Hypothalamus (tissue), 51 donors: ENCODE measurements at regions not wholly inside any gene's neighbourhood (a gene's known extent, or its start where the extent isn't known, plus 50 kb on each side); places are given as distances from the start of the nearest gene placed in this dataset.

Source experiments
- DNase-seq, 51 donors: peaks; one replicate each; lab custom pipeline; 2025; lab: John Stamatoyannopoulos, UW

DNA sequence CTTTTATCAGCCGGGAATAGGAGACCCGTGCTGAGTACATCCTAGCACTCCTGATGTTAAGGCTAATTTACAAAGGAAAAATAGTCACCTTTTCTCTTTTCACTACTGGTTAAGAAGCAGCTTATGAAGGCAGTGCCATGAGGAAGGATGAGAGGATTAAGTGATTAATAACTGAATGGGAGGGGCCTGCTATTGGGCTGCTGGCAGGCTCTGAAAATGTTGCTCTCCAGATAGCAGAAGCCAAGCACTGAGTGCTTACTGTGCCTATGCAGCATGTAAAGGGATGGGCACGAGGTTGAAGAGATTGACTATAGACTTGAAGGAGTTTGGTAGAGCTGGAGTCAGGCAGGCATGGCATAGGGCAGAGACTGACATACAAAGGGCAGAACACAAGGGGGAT is 282.4 kb upstream of the THSD7B start:
- DNase-seq, result no peak

- DNase-seq, result no peak
These were observed 283.3 kb upstream of the THSD7B start for GRCh38 chr2:136482006-136482405.

DNA sequence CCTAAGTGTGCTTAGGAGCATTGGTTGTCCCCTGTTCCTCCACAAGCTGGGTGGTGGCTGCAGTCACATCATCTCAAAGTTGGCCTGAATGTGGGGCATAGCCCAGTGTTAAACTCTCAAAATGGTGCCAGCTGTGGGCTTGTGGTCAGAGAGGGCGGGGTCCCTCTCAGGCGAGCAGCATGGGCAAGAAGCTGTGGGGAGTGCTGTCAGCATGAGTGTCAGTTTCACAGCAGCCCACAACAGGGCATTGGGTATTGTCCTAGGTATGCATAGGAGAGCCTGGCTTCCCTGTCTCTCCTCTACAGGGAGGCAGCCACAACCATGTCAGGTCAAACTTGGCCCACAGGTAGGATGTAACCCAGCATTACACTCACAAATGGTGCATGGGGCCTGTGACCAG is 285.6 kb upstream of the THSD7B start:
- DNase-seq, result no peak

DNA sequence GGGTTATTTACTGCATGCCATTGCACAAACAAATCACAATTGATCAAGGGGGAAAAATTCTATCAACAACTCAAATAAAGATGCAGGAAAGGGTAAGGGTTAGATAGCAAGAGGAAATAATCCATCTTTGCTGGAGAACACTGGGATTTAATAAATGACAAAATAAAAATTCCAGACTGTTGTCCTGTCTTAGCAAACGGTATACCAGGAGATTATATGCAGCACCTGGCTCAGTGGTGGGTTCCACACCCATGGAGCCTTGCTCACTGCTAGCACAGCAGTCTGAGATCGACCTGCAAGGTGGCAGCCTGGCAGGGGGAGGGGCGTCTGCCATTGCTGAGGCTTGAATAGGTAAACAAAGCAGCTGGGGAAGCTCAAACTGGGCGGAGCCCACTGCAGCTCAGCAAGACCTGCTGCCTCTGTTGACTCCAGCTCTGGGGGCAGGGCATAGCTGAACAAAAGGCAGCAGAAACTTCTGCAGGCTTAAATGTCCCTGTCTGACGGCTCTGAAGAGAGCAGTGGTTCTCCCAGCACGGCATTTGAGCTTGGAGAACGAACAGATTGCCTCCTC is 296.5 kb upstream of the THSD7B start:
- no peak for DNase-seq

DNA sequence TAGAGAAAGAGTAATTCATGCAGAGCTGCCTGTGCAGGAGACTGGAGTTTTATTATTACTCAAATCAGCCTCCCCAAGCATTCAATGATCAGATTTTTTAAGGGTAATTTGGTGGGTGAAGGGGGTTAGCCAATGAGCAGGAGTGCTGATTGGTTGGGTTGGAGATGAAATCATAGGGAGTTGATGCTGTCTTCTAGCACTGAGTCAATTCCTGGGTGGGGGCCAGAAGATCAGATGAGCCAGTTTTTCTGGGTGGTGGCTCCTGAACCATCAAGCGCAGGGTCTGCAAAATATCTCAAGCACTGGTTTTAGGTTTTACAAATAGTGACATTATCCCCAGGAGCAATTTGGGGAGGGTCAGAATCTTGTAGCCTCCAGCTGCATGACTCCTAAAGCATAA is 312.8 kb upstream of the THSD7B start:
- DNase-seq, result no peak

DNA sequence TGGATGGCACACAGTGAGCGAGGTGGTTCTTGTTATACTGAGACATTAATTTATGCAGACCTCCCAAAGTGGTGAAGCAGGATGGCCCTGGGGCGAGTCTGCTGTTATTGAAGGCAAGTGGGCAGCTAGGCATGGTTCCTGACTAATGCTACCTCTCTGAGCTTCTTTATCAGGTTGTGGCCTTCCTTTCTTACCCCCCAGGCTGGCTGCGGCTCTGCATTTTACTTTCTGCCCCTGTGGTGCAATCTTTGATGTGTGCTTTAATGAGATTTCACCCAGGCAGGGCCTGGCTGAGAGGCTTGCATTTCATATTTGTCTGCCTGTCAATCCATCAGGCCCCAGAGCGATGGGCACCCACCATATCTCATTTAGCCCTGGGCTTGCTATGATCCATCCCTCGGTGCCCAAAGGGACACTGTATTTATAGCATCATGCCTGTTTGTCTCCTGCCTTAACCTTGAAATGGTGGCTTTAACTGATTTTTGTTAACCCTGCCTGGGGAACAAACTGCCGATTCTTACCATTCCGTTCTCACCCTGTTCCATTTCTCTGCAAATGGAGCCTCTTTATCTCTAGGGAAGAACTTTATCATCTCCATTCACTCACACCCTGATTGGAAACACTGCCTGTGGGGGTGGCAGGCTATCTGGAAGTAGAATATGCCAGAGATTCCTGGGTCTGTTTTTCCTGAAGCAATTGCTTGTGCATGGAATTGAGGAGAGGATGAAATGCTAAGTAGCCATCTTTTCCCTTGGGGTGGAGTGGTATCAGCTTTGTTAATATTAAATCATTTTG is 316.2 kb upstream of the THSD7B start:
- no peak for DNase-seq

DNA sequence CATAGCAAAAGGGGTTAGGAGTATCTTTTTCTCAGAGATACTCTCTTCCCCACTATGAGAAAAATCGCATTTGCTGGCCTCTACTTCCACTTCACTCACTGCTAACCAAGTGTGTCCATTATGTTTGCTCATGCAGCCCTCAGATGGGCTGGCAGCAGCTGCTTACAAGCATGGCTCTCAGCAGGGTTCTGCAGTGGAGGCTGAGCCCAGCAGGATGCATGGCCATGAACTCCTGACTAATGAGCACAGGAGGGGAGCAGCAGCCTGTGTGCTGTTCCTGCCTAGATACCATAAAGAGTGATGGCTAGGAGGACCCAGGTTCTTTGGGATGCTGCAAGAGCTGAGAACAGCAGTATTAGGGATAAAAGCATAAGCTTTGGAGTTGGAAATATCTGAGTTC is 316.9 kb upstream of the THSD7B start:
- DNase-seq, result no peak

DNA sequence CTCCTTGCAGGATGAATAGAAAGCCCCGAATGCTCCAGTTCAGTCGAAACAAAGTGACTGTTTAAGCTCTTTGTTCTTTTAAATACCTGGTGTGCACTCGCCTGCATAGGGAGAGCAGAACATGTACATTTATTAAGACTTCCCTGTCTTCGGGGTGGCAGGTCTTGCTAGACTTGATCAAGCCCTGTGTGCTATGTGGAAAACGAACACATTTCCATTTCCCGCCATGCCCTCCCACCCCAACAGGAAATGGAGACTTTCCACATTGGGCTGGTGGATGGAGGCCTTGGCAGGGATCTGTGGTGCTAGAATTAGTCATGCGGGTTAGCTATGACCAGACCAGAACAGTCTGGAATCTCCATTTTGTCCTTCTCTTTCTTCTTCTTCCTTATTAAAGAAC is 321.0 kb upstream of the THSD7B start:
- no peak for DNase-seq

GRCh38 chr2:136443661-136444060 is 321.7 kb upstream of the THSD7B start:
- DNase-seq, result no peak

GRCh38 chr2:136441979-136442714 is 323.2 kb upstream of the THSD7B start:
- DNase-seq, result no peak

- no peak for DNase-seq
These were observed 321.2 kb upstream of the CXCR4 start for GRCh38 chr2:136439064-136439676.

GRCh38 chr2:136437461-136437860 is 319.5 kb upstream of the CXCR4 start:
- DNase-seq, result no peak

DNA sequence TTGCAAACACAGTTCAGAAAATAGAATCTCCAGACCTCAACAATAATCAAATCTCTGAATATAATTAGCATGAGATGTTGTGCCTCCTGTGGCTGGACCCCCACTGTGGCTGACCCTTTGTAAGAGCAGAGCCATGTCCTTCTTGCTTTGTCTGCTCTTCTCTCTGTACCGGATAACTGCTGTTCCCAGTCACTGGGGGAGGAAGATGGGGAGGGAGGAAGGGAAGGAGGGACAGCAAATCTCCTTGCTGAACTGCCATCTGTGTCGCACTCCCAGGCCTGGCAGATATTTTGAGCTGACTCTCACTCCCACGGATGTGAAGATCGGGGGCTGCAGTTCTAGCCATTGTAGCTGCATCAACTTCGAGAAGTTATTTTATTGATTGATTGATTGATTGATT is 319.0 kb upstream of the CXCR4 start:
- DNase-seq, result no peak

DNA sequence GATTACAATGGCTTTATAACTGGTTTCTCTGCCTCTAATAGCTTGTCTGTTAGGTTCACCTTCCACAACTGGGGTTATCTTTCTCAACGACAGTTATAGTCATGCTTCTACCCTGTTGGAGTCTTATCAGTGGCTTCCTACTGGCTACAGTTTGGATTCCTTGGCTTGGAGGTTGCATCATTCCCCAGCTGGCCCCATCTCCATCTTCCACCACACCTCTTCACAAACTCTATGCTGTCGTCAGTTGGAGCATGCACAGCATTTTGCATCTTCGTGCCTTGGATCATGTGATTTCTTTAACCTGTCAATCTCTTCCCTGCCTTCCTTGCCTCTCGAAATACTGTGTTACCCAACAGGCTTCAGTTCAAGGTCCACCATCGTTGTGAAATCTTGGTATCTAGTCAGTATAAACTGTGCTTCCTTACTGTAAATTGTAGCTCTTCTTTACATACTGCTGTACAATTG is 316.3 kb upstream of the CXCR4 start:
- DNase-seq, result no peak

DNA sequence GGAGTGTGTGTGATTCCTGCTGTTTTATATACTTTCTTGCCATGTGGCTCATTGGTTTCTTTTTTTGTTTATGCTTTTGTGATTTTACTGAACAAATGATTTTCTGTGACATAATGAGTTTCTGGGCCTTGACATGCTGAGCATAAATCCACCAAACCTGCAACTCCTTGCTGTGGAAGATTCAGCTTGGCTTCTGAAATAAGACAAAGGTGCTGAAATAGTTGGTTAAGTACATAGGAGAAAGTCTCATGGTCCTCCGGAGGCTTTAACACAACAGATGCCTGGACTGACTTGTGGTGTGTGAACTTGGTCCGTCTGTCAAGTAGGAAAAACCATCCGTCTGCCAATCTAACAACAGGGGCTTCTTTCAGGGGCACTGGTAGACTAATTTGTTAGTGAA is 315.3 kb upstream of the CXCR4 start:
- DNase-seq, result no peak

DNA sequence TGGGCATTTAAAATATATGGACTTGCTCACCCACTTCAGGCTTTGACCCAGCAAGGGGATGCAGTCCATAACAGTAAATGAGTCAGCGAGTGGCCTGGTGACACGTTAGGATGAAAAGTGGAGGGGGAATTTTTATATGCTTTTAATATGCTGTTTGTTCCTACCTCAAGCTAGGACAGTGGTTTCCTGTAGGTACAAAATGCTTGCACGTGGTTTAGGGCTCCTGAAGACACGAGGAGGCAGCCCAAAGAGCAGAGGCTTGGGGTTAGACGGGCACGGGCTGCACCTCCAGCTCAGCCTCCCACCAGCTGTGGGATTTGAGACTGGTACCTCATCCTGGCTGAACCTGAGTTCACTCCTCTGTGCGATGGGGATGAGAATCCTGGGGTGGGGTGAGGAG is 306.2 kb upstream of the CXCR4 start:
- DNase-seq, result no peak

- DNase-seq, result peak in 41 of 51 donors; percentile 2 to 70 (median 31)
These were observed 305.6 kb upstream of the CXCR4 start for GRCh38 chr2:136423516-136423996.

DNA sequence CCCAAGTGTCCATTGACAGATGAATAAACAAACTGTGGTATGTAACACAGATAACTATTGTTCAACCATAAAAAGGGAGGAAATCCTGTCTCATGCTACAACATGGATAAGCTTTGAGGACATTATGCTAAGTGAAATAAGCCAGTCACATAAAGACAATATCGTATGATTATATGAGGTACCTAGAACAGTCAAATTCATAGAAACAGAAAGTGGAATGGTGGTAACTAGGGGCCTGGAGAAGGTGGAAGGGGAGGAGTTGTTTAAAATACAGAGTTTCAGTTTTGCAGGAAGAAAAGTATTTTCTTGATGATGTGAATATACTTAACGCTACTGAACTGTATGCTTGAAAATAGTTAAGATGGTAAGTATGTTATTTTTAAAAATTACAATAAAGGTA is 304.6 kb upstream of the CXCR4 start:
- no peak for DNase-seq

DNA sequence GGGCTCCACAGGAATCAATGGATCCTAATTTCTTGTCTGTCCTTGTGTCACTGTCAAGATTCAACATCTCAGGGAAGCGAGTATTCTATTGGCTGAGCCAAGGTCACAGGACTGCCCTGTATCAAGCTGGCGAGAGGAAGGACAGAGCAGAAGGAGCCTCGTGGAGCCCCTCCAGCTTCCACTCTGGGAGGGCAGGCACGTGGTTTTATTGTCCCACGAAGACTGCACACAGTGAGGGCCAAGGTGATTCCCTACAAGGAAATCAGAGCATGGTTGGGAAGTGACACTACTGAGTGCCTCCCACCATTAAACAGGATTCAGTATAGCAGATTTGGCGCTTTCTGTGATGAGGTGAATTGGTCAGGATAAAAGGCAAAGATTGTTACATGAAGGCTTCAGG is 302.4 kb upstream of the CXCR4 start:
- DNase-seq, result no peak

DNA sequence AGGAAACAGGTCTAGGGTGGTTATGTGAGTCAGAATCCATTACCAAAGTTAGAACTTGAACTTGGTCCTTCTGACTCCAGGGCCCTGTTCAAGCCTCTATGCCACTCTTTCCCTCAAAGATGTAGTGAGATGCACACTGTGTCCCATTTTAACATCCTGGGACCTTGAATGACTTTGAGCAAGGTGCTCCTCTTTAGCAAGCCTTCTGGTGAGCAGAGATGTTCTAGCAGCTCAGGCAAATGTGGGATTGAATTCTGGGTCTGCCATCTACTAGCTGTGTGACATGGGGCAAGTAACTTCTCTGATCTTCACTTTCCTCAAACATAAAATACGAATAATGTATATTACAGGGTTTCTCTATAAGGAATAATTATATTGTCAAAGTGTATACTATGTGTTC is 294.0 kb upstream of the CXCR4 start:
- DNase-seq, result no peak

DNA sequence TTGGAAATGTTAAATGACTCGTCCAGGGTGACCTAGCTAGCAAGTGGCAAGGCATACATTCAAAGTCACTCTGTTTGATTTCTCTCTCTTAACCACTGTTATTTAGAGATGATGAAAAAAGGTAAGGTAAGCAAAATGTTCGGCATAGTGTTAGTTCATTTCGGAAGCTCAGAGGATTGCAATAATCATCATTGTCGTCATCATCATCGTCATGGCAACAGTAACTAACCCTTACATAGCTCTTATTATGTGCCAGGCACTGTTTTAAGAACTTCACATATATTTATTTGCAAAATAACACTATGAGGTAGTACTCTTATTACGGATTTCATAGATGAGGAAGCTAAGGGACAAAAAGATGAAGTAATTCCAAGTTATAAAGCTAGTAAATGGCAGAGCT is 292.7 kb upstream of the CXCR4 start:
- DNase-seq, result no peak
